OCI-M2 (cell line): ENCODE measurements at regions not wholly inside any gene's neighbourhood (a gene's known extent, or its start where the extent isn't known, plus 50 kb on each side); places are given as distances from the start of the nearest gene placed in this dataset.

Source experiments
- DNase-seq: peaks from one replicate; lab custom pipeline; 2025; ENCODE audit not compliant: unreplicated experiment; lab: John Stamatoyannopoulos, UW

DNA sequence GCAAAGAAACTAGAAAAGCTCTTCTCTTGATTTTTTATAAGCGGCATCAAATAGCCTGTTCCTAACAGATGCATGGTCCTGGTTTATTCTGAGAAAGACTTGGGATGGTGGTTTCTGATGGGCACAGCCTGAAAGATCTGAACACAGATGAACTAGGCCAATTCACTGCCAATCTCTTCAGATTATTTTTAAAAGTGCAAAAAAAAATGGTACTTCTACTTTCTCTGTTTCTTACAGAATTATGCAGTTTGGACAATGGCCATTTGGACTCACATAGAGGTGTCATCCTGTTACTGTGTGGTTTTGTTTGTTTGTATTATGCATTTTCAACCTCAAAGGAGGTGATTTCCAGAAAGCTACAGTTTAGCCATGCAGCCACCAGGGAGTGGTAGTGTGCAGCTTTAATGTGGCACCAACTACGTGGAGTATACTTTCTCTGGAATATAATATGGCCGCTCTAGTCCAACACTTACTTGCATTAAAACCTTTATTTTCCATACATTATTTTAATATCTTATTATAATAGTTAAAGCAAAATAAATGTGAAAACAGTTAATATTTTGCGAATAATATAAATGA lies 469.8 kb upstream of the KIRREL3 start:
- DNase-seq: no peak

DNA sequence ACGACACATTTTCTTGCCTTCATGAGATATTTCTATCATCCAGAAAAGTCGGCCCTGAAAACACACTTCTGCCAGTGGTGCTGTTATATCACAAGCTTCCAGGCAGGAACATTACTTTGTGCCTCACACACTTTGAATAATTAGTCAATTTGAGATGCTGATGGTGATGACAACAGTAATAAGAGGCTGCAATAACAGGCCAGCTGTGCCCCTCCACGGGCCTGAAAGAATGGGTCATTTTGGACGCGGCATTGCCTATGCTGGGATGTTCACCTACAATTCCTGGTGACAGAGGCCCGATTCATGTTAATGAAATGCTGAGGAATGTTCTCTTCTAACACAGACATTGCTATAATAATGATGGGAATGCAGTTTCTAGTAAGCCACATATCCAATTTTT lies 463.8 kb upstream of the KIRREL3 start:
- DNase-seq: no peak

DNA sequence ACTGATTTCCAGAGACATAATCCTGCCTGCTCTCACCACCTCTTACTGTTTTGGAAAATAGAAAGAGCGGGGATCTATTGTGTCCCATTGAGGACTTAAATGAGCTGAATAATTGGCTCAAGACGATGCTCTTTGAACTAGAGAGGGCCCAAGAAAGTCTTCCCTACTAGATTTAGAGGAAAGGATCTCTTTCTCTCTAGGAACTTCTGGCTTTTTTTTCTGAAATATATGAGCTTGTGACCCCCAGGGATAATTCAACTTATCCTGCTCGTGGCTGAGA lies 461.4 kb upstream of the KIRREL3 start:
- no peak for DNase-seq

DNA sequence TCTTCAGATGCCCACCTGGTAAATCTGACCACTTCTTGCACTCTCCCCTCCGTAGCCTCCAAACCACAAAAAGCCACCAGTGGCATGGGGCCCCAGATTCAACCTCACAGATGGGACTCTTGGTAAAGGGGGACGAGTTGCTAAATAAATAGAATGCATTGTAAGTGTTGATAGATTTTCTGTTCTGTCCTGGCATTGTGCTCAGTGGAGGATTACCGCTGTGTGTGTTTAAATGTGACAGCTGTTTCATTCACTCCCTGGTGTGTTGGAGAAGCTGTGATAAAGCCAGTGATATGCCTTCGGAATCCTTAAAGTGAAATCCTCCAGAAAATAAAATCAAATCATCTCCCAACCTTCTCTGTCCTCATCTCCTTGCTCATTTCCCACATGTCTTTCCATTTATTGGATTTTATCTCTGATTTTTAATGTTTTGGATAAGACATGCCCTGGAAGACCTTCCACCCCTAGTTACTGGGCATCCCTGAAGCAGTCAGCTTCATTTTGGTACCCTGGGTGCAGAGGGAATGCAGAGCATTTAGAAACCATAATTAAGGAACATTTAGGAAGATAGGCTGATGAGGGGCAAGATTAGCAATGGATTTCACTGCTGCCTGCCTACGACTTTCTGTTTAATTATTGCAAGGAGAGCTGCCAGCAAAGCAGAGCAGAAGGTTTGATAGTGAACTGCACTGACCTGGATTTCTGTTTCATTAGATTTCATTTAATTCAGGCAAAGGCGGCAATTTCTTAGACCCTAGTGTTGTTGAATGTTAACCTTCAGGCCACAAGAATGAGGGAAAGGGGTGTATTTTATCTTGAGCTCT lies 460.9 kb upstream of the KIRREL3 start:
- no peak for DNase-seq

DNA sequence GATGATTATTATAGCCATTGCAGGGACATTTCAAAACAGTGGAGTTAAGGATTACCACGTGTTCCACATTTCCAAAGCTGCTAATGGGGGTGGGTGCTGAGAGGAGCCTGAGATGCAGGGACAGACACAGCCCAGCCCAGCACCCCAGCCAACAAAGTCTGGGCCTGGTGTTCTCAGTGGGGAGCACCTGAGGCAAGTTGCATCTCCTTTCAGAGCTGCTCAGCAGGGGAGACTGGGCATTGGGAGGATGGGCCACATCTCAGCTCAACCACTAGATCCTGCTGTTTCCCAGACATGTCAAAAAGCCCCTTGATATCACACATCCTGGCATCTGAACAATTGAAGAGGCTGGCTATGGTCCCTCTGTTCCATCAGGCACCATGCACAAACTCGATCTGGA lies 458.0 kb upstream of the KIRREL3 start:
- no peak for DNase-seq

DNA sequence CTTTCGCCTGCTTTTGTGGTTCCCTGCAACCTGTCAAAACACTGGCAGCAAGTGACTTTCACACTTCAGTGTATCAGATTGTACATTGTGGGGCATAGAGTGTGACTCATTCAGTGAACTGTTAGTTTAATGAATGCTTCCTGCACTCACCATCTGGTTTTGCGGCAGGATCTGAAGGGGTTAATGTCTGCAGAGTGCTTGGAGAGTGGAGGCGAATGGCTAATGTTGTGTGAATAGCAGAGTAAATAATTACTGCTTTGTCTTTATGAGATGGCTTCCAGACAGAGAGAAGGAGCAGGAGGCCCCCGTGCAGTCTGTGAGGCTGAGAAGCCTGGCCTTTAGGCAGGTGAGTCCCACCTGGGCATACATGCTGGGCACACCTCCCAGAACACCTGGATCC lies 454.3 kb upstream of the KIRREL3 start:
- DNase-seq: no peak

DNA sequence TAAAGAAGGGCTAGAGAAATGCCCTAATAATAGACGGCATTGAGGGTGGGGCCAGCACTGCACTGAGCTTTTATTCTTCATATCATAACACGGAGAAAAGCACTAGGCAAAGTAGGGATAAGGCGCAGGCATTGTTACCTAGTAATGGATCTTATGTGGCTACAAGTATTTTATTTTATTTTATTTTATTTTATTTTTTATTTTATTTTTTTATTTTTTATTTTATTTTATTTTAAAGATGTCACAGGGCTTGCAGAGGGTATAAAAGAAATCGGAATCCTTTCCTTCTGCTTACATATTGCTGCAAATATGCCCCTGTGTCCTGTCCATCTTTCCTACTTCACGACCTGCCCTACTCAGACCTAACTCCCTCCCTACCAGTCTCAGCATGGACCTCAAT lies 452.0 kb upstream of the KIRREL3 start:
- DNase-seq: no peak

DNA sequence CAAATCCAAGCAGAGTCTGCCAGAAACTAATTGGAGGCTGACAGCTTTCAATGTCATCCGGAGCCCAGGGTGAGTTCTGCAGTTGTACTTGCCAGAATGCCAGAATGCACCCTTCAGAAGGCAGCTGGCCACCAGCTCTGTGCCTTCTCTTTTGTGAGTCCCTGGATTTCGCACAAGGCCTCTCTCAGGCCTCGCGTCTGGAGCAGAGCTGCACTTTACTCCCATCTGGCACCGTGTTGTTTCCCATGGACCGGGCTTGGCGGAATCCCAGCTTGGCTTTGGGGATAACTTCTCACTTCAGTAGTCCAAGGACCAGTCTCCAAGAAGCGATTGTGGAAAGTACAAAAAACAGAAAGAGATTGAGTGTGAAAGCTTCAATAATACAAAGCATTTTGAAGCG lies 451.3 kb upstream of the KIRREL3 start:
- no peak for DNase-seq

DNA sequence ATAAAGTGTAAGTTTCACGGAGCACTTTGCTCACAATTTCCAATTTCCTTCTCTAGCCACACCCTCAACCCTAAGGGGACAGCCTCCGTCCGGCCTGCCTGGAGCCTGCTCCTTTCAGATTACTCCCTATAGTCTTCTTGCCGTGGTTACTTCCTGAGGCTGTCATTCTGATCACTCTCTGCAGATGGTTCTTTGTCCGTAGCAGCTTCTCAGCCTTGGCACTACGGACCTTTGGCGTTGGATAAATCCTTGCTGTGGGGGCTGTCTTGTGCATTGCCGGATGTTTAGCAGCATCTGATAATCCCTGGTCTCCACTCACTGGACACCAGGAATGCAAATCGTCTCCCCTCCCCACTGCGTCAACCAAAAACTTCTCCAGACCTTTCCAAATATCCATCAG lies 447.5 kb upstream of the KIRREL3 start:
- DNase-seq: no peak

DNA sequence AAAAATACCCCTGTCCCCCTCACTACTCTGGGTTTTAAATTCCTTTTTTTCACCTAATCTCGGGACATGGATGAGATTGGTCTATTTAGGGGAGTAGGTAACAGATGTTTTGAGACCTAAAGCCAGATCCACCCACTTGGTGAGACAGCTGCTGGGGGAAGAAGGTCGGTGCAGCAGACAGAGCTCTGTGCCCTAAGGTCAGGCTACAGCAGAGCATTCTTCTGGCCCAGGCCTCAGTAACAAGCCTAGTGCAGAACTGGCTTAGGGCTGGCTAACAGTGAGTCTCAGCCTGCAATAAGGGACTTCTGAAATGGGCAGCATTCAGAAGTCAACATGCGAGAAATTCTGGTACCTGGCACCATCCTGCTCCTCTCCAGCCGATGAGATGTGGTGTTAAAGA lies 444.9 kb upstream of the KIRREL3 start:
- no peak for DNase-seq

DNA sequence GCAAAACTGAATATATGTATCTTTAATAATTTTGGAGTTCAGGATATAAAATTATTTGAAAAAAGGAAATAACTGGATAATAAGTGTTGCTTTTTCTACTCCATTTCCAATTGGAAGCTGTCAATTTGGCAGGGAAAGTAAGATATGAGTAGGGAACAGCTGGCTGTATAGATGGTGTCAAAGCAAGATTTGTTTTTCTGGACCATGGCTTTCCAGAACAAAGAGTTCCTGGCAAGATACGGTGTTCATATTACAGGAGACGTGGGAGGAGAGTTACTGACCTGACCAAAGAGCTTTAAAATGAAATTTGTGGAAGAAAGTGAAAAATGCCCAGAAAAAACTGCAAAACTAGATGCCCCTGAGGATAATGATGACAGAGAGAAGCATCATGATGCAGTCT lies 442.7 kb upstream of the KIRREL3 start:
- DNase-seq: no peak

DNA sequence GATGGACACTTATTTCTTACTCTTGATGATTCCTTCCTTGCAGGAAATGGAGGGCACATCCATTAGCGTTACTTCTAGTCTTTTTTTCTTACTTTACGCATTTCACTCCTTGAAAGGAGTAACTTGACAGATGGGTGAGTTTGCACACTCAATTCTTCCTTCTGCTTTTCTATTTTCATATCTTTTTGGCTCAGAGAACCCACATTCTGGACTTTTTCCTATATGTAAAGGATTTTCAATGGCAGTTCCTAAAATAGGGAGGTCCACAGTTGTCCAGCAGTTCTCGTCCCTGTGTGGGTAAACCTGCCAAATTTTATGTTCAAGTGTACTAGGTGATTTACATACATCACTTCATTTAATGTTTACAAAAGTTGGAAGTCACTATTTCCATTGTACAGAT lies 440.0 kb upstream of the KIRREL3 start:
- no peak for DNase-seq

DNA sequence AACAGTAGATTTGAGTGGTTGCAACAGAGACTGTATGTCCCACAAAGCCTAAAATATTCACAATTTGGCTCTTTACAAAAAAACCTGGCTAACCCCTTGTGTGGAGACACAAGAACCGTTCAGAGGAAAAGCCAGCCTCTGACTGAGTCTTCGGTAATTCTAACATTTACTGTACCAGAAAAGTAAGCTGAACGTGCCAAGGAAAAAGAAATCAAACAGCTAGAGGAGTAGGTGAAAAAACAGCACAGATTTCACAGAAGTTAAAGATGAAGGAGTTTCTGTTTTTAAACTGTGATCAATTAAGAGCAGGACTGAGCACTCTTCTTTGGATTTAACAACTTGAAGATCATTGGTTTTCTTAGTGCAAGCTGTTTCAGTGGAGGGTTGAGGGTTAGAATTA lies 424.7 kb upstream of the KIRREL3 start:
- DNase-seq: no peak

DNA sequence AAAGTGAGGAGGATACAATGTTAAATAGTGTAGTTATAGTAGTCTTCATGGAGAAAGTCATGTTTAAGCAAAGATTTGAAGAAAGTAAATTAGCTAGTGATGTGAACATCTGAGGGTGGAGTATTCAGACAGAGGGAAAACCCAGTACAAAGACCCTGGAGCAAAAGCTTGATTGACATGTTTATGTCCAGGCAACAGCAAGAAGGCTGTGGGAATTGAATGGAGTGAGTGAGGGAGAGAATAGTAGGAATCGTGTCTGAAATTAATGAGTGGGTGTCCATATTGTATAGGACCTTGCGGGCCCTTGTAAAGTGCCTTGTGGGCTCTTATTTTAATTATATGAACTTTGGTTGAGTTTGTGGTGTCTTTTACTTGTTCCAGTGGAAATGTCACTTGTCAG lies 424.1 kb upstream of the KIRREL3 start:
- no peak for DNase-seq

DNA sequence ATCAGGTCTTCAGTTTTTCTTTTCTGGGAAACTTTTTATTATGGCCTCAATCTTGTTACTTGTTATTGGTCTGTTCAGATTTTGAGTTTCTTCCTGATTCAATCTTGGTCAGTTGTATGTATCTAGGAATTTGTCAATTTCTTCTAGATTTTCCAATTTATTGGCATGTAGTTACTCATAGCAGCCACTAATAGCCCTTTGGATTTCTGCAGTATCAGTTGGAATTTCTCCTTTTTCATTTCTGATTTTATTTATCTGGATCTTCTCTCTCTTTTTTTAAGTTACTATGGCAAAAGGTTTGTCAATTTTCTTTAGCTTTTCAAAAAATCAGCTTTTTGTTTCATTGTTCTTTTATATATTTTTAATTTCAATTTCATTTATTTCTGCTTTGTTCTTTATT lies 419.6 kb upstream of the KIRREL3 start:
- no peak for DNase-seq

DNA sequence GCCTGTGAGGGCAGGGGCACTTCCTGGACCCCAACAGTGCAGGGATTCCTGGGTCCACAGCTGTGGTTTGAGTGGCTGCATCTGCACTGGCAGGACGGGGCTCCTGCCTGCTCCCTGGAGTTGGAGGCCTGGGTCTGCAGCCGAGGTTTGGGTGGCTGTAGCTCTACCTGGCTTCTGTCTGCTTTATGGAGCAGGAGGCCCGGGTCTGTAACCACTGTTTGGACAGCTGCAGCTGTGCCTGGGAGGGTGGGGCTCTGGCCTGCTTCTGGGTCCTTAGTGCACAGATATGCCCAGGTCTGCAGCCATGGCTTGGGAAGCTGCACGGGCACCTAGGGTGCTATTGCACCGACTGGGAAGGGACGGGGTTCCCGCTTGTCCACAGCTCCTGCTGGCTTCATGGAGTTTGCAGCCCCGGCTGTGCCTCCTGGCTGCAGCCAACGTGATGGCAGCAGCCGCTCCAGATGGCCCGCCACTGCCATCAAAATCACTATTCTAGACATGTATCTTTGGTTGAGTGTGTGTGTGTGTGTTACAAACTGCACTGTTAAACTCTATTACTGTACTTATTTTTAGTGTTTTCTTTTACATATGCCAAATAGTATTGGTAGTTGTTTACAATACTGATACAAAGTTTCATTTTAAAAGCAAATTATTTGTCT lies 412.3 kb upstream of the KIRREL3 start:
- no peak for DNase-seq

DNA sequence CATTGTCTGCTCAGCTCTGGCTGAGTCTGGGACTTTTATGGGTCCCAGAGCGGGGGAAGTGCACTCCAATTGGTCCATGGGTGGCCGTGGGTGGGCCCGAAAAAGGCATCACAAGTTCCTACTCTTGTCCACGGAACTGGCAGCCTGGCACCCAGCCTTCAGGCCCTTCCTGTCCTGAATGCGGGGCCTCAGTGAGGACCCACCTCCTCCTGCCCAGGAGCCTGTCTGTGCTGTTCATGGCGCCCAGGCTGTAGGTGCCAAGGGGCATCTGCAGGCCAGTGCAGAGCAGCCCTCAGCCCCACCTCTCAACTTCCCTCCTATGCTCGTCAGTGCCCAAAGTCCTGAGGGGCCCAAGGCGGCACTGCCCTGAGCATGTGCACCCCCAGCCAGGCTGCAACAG lies 411.7 kb upstream of the KIRREL3 start:
- no peak for DNase-seq

DNA sequence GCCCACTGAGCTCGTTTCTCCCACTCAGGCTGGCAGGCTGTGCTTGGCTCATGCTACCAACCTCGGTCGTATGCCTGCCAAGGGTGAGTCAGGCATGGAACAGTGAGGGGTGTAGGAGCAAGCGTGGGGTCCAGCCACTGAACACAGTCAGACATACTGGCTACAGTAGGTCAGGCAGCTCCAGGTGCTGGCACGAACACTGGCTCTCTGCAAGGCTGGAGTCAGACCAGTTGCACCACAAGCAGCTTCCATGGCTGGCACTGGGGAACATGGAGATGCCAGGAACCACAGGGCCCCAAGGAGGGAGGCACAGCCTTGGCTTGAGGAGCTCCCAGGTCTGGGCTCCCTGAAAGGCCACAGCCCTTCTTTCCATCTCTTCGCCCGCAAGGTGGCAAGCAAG lies 410.7 kb upstream of the KIRREL3 start:
- no peak for DNase-seq

DNA sequence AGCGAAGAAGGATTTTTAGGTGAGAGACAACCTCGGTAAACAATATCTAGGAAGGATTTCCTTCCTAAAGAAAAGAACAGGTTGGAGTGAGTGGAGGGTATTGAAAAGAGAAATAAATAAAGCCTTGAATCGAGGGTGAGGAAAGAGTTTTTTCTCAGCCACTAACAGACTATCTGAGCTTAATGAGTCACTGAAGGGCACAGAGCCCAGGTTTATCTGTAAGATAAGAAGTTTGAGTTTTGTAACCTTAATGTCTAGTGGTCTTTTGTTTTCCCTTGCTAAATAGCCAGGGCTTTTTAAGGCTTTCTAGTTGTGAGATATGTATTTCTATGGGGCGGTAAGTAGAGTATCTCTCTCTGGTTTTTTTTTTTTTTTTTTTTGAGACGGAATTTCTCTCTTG lies 394.5 kb upstream of the KIRREL3 start:
- DNase-seq: no peak

DNA sequence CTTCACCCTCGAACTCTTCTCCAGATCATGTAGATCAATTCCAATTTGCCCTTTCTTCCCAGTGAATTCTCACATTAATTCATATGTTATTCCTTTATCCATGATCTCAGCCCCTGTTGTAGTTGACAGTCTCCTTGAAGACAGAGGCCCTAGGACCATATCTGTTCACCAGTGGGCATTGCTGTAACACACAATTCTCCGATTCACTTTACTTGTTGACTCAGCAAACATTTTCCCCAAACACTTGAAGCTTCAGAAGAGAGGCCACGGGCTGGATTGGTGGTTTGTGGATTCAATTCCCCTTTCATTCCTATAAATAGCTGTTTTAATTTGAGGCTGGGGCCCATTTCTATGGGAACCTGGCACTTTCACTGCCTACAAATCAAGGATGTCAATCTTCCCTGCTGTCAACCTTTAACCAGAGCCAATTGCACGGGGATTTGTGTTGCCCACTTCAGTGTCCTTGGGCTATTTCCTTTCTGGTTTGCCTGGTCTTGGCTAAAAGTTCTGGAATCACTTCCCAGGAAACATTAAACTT lies 393.0 kb upstream of the KIRREL3 start:
- DNase-seq: no peak

DNA sequence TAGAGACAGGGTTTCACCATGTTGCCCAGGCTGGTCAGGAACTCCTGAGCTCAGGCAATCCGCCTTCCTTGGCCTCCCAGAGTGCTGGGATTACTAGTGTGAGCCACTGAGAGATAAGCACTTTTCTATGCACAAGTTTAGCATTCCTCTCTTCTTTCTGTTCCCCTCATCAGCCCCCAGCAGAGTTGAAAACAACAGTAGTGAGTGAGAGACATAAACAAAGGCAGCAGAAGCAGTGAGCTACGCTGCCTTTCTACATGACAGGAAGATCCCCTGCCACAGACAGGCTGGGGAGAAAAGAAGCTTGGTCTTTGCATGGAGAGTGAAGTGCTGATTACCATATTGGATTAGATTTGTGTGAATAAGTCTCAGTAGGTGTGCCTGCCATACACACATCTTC lies 392.0 kb upstream of the KIRREL3 start:
- no peak for DNase-seq

DNA sequence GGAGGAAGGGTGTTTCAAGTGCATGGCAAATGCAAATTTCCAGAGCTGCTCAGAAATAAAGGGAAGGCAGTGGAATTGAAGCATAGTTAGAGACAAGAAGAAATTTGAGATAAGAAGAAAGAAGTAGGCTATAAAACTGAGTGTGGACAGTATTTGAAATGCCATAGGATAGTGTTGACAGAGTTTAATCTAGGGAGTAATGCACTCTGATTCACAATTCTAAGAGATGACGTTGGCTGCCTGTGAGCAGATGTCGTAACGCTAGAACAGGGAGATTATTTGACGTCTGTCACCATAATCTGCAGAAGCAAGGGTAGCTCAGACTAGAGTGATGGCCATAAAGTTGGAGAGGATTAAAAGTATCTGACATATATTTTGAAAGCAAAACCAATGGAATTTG lies 389.9 kb upstream of the KIRREL3 start:
- DNase-seq: no peak

DNA sequence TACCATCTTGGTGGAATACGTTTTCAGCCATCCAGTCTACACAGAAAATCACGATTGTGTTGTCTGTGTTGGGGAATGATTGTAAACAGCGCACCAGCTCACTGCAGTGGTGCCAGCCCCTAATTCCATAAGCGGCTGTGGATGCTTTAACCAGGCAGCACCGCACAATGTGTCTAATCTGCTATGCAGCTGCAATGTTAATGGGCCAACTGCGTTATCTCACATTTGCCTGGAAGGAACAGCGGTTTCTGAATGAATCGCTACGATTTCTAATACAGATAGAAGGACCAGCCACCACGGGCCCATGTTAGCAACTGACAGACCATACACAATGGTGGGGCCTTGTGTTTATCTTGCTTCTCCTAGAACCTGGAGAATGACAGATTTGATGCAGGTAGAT lies 384.5 kb upstream of the KIRREL3 start:
- DNase-seq: no peak
